NB4 (cell line): ENCODE measurements at regions not wholly inside any gene's neighbourhood (a gene's known extent, or its start where the extent isn't known, plus 50 kb on each side); places are given as distances from the start of the nearest gene placed in this dataset.

Source experiments
- CTCF ChIP-seq: IDR thresholded peaks from one replicate; pipeline ENCODE4 v1.5.1; 2012; ENCODE audit warnings: low read depth, low read length
- MAX ChIP-seq: IDR thresholded peaks from 2 replicates; pipeline ENCODE4 v1.6.1; 2011; ENCODE audit warnings: low read depth, low read length
- POLR2A ChIP-seq: IDR thresholded peaks from 2 replicates; pipeline ENCODE4 v1.6.1; 2011; ENCODE audit warnings: mild to moderate bottlenecking; ENCODE audit not compliant: insufficient read length; ENCODE audit errors: extremely low read depth

GRCh38 chr2:199693861-199694260 is 157.1 kb downstream of the FTCDNL1 start:
- no peak for TF ChIP-seq CTCF
- no peak for TF ChIP-seq POLR2A
- TF ChIP-seq MAX, result no peak
